HG02970 (cell line): ENCODE measurements at regions not wholly inside any gene's neighbourhood (a gene's known extent, or its start where the extent isn't known, plus 50 kb on each side); places are given as distances from the start of the nearest gene placed in this dataset.

Experiments used
- ATAC-seq: cut with Tn5 transposase; IDR thresholded peaks from one replicate; pipeline ENCODE4 v1.9.1; 2021; ENCODE audit warnings: mild to moderate bottlenecking, moderate library complexity, moderate number of reproducible peaks; ENCODE audit not compliant: unreplicated experiment, low FRiP score

GRCh38 chr16:87127061-87127765 lies 190.0 kb downstream of the C16orf95 start:
- ATAC-seq: no peak

GRCh38 chr16:87127766-87128147 lies 189.4 kb downstream of the C16orf95 start:
- ATAC-seq: no peak

- ATAC-seq: no peak
Measured at GRCh38 chr16:87129771-87130170, 187.4 kb downstream of the C16orf95 start.

GRCh38 chr16:87131061-87131995 lies 185.9 kb downstream of the C16orf95 start:
- ATAC-seq: no peak

- ATAC-seq: no peak
Measured at GRCh38 chr16:87131996-87132345, 185.2 kb downstream of the C16orf95 start.

- ATAC-seq: no peak
Measured at GRCh38 chr16:87132361-87133014, 184.7 kb downstream of the C16orf95 start.

- ATAC-seq: no peak
Measured at GRCh38 chr16:87133112-87133850, 183.9 kb downstream of the C16orf95 start.

- no peak for ATAC-seq
Measured at GRCh38 chr16:87133966-87134627, 183.1 kb downstream of the C16orf95 start.

- no peak for ATAC-seq
Measured at GRCh38 chr16:87134628-87134995, 182.6 kb downstream of the C16orf95 start.

GRCh38 chr16:87135246-87136030 lies 181.8 kb downstream of the C16orf95 start:
- no peak for ATAC-seq

- ATAC-seq: no peak
Measured at GRCh38 chr16:87138316-87138715, 178.9 kb downstream of the C16orf95 start.

- ATAC-seq: no peak
Measured at GRCh38 chr16:87138738-87139267, 178.4 kb downstream of the C16orf95 start.

GRCh38 chr16:87140211-87141200 lies 176.7 kb downstream of the C16orf95 start:
- no peak for ATAC-seq

- no peak for ATAC-seq
Measured at GRCh38 chr16:87141402-87141801, 175.8 kb downstream of the C16orf95 start.

- ATAC-seq: no peak
Measured at GRCh38 chr16:87143661-87144121, 173.5 kb downstream of the C16orf95 start.

GRCh38 chr16:87144232-87144631 lies 173.0 kb downstream of the C16orf95 start:
- ATAC-seq: no peak
